Gastrocnemius medialis (tissue), 4 donors: ENCODE measurements at regions not wholly inside any gene's neighbourhood (a gene's known extent, or its start where the extent isn't known, plus 50 kb on each side); places are given as distances from the start of the nearest gene placed in this dataset.
"Not testable (repeated sequence)": the region's sequence is repeated elsewhere in the genome, so short reads cannot be mapped to it uniquely, and the experiment has no call there.

ENCODE experiments used
- ATAC-seq, 2 donors: fragments of 150-250 bp; one replicate each; pipeline ENCODE4 v1.9.1; 2016
- DNase-seq, 2 donors: peaks; one replicate each; pipeline ENCODE4 v3.0.0-alpha.2; 2019
- H3K27ac ChIP-seq, 4 donors: fragments of 200-600 bp; sonication (generic); 1 replicate in 1 of 4; 2 replicates in 3 of 4; pipeline ENCODE4 v1.5.1; 2016 to 2018; ENCODE audit warnings: mild to moderate bottlenecking in 2 of 4, moderate library complexity in 1 of 4
- H3K27me3 ChIP-seq, 3 donors: fragments of 200-600 bp; sonication (generic) in 2 of 3; 1 replicate in 1 of 3; 2 replicates in 2 of 3; pipeline versions ENCODE4 v1.5.1 to v1.6.0; 2016 to 2019; ENCODE audit warnings: mild to moderate bottlenecking in 1 of 3, moderate library complexity in 1 of 3
- H3K36me3 ChIP-seq, 2 donors: fragments of 200-600 bp; sonication (generic) in 1 of 2; one replicate each; pipeline ENCODE4 v1.5.1; 2017 to 2018
- H3K4me1 ChIP-seq, 2 donors: fragments of 200-600 bp; sonication (generic) in 1 of 2; one replicate each; pipeline ENCODE4 v1.5.1; 2016 to 2017; ENCODE audit warnings: mild to moderate bottlenecking in 2 of 2
- H3K4me3 ChIP-seq, 4 donors: fragments of 200-600 bp; sonication (generic) in 3 of 4; 1 replicate in 1 of 4; 2 replicates in 3 of 4; pipeline ENCODE4 v1.5.1; 2016 to 2019; ENCODE audit warnings: mild to moderate bottlenecking in 2 of 4
- H3K9me3 ChIP-seq, 3 donors: fragments of 200-600 bp; sonication (generic) in 2 of 3; 1 replicate in 1 of 3; 2 replicates in 2 of 3; pipeline ENCODE4 v1.5.1; 2016 to 2019
- POLR2A ChIP-seq, 2 donors: fragments of 450-650 bp; IDR thresholded peaks; one replicate each; pipeline ENCODE4 v1.6.1; 2017; ENCODE audit warnings: antibody characterized with exemption in 2 of 2, mild to moderate bottlenecking in 2 of 2, moderate library complexity in 2 of 2
- in situ Hi-C, 4 donors: fragments of 200-750 bp; cut with MboI; loops; one replicate each; pipeline versions ENCODE4 v1.15.0 to v1.8.0; 2017; ENCODE audit warnings: low sequenced_read_pairs in 4 of 4
- intact Hi-C: fragments of 100-400 bp; cut with DNase I; formaldehyde crosslinking; loops from one replicate; pipeline ENCODE4 v1.15.1; 2023; ENCODE audit warnings: low total_unique reads
- TF ChIP-seq, protein P1 (sequence below), 5 experiments: fragments of 450-650 bp in 3 of 5; fragments of 200-600 bp in 2 of 5; sonication (generic) in 2 of 5; IDR thresholded peaks in 4 of 5; conservative IDR thresholded peaks in 1 of 5; 1 replicate in 4 of 5; 2 replicates in 1 of 5; pipeline ENCODE4 v1.5.1; 2016 to 2019; ENCODE audit warnings: antibody characterized with exemption in 5 of 5, mild to moderate bottlenecking in 3 of 5, moderate library complexity in 3 of 5

DNA sequence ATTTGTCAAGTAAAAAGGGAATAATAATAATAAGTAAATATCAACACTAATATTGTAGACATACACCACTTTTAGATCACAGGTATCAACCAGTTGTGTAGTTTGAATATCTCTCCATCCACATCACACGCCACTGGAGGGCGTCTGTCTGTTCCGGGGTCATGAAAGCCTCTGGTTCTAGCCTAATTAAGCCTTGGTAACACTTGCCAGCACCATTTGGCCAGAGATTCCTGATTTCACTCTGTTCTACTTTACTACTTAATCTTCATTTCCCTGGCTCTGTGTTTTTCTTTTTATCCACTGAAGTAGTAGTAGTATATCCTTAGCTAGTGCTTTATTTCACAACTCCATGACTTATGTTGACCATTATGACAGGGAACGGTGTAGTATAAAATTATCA, 285.6 kb upstream of the POM121L12 start:
- ATAC-seq: no peak
- Histone ChIP-seq H3K9me3 (no peaks in the 10 kb centered on the region), H3K36me3 (no peaks in the 10 kb centered on the region), H3K27ac (no peak overlapping the region), H3K27me3 (no peaks in the 10 kb centered on the region), H3K4me3 (no peak overlapping the region), H3K4me1 (no peaks in the 10 kb centered on the region)
- TF ChIP-seq, protein P1, sequence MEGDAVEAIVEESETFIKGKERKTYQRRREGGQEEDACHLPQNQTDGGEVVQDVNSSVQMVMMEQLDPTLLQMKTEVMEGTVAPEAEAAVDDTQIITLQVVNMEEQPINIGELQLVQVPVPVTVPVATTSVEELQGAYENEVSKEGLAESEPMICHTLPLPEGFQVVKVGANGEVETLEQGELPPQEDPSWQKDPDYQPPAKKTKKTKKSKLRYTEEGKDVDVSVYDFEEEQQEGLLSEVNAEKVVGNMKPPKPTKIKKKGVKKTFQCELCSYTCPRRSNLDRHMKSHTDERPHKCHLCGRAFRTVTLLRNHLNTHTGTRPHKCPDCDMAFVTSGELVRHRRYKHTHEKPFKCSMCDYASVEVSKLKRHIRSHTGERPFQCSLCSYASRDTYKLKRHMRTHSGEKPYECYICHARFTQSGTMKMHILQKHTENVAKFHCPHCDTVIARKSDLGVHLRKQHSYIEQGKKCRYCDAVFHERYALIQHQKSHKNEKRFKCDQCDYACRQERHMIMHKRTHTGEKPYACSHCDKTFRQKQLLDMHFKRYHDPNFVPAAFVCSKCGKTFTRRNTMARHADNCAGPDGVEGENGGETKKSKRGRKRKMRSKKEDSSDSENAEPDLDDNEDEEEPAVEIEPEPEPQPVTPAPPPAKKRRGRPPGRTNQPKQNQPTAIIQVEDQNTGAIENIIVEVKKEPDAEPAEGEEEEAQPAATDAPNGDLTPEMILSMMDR (IDR thresholded peaks at IDR 0.05 in 4 of 5, conservative IDR thresholded peaks at IDR 0.05 in 1 of 5): no peak
- no peak for TF ChIP-seq POLR2A (IDR thresholded peaks at IDR 0.05)
- intact Hi-C loops (no loop called here), in situ Hi-C loops (no loop called here)
- DNase-seq: no peak

DNA sequence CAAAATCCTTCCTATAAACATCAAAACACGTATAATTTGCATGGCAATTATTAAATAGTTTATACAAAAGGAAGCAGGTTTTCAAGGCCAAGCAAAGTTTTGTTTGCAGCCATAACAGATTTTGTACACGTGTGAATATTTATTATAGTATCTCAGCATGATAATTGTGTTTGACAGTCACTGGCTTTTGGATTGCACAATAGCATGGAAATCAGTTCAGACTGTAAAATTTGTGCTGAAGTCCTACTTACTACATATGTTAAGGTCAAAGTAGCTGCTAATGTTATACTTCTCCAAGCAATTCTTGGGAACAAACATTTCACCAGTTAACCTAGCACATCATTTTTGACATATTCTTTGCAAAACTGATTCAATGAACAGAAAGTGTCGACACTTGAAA, 287.6 kb upstream of the POM121L12 start:
- H3K4me3 ChIP-seq: no peak overlapping the region
- no peaks in the 10 kb centered on the region for H3K36me3 ChIP-seq
- TF ChIP-seq, protein P1 (IDR thresholded peaks at IDR 0.05 in 4 of 5, conservative IDR thresholded peaks at IDR 0.05 in 1 of 5): no peak
- TF ChIP-seq POLR2A (IDR thresholded peaks at IDR 0.05): no peak
- DNase-seq: no peak
- intact Hi-C loops: no loop called here
- in situ Hi-C loops: no loop called here
- no peaks in the 10 kb centered on the region for H3K27me3 ChIP-seq
- ATAC-seq: no peak
- no peak overlapping the region for H3K27ac ChIP-seq
- no peaks in the 10 kb centered on the region for H3K4me1 ChIP-seq
- no peaks in the 10 kb centered on the region for H3K9me3 ChIP-seq

- Histone ChIP-seq H3K4me1 (no peaks in the 10 kb centered on the region), H3K27me3 (no peaks in the 10 kb centered on the region), H3K36me3 (no peaks in the 10 kb centered on the region), H3K9me3 (no peaks in the 10 kb centered on the region), H3K4me3 (no peak overlapping the region), H3K27ac (no peak overlapping the region)
- intact Hi-C loops: no loop called here
- DNase-seq: no peak
- in situ Hi-C loops: no loop called here
- TF ChIP-seq, protein P1 (IDR thresholded peaks at IDR 0.05 in 4 of 5, conservative IDR thresholded peaks at IDR 0.05 in 1 of 5): no peak
- TF ChIP-seq POLR2A (IDR thresholded peaks at IDR 0.05): no peak
- ATAC-seq: no peak
These were observed 293.7 kb upstream of the POM121L12 start for GRCh38 chr7:52741670-52742290.

GRCh38 chr7:52735656-52736055, 299.8 kb upstream of the POM121L12 start:
- no peak for DNase-seq
- no peaks in the 10 kb centered on the region for H3K27me3 ChIP-seq
- in situ Hi-C loops (no loop called here), intact Hi-C loops (no loop called here)
- no peak for ATAC-seq
- H3K4me3 ChIP-seq: no peak overlapping the region
- H3K9me3 ChIP-seq: no peaks in the 10 kb centered on the region
- TF ChIP-seq POLR2A (IDR thresholded peaks at IDR 0.05): no peak
- TF ChIP-seq, protein P1 (IDR thresholded peaks at IDR 0.05 in 4 of 5, conservative IDR thresholded peaks at IDR 0.05 in 1 of 5): no peak
- H3K36me3 ChIP-seq: no peaks in the 10 kb centered on the region
- H3K4me1 ChIP-seq: no peaks in the 10 kb centered on the region
- H3K27ac ChIP-seq: no peak overlapping the region

DNA sequence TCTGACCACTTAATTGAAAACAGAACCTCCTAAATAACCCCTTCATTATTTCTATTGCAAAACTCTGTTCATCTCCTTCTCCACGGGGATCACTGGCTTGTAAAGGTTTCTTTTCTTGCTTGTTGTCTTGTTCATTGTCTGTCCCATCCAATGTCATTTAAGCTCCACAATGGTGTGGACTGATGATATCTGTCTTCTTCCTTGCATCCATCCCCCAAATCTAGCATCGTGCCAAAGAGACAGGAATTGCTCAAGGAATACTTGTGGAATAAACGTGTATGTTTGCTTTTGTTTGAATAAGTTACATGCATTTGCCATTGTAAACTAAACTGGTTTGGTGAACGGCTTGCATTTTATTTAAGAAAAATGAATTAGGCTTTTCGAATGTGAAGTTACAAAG, 306.8 kb upstream of the POM121L12 start:
- H3K27ac ChIP-seq, H3K27me3 ChIP-seq, H3K36me3 ChIP-seq, intact Hi-C loops, in situ Hi-C loops, H3K4me1 ChIP-seq, ATAC-seq, DNase-seq, H3K9me3 ChIP-seq, H3K4me3 ChIP-seq: not testable (repeated sequence)
